HFFc6 (cell line): ENCODE measurements at regions not wholly inside any gene's neighbourhood (a gene's known extent, or its start where the extent isn't known, plus 50 kb on each side); places are given as distances from the start of the nearest gene placed in this dataset.

Experiments
- DNase-seq: peaks from one replicate; pipeline ENCODE4 v3.0.0-alpha.2; 2018
- H3K27ac Mint-ChIP-seq: 2 replicates; pipeline ENCODE4 v1.8.0; 2020; ENCODE audit warnings: mild to moderate bottlenecking, mixed read lengths
- H3K27me3 Mint-ChIP-seq: 2 replicates; pipeline ENCODE4 v1.8.0; 2021; ENCODE audit warnings: mild to moderate bottlenecking, moderate library complexity, mixed read lengths; ENCODE audit not compliant: insufficient read depth
- H3K36me3 Mint-ChIP-seq: 2 replicates; pipeline ENCODE4 v1.8.0; 2021; ENCODE audit warnings: low read depth, mixed read lengths
- H3K4me1 Mint-ChIP-seq: 2 replicates; pipeline ENCODE4 v1.8.0; 2020; ENCODE audit warnings: low read depth, mixed read lengths
- H3K4me3 Mint-ChIP-seq: 2 replicates; pipeline ENCODE4 v1.8.0; 2020; ENCODE audit warnings: mild to moderate bottlenecking, moderate library complexity, mixed read lengths
- H3K9me3 Mint-ChIP-seq: 2 replicates; pipeline ENCODE4 v1.8.0; 2020; ENCODE audit warnings: mild to moderate bottlenecking, mixed read lengths
- TF ChIP-seq, protein P1 (sequence below): fragments of 200-600 bp; sonication (generic); IDR thresholded peaks from 2 replicates; pipeline ENCODE4 v1.5.0; 2021; ENCODE audit warnings: antibody characterized with exemption, mild to moderate bottlenecking

DNA sequence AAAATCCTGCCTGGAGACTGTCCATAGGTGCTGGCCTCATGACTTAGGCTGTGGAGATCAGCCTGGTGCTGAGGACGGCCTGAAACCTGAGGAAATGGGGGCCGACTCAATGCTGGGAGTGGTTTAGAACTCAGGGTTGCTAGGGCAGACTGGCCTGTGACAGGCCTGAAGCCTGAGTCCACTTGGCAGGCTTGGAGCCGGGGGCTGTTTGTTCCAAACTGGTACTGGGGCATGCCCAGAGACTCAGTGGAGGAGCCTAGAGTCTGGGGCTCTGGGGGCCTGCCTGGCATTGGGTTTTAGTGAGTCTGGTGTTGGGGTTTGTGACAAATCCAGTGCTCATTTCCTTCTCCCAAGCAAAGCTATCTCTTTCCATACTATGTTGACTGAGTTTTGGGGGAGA is 489.7 kb upstream of the CNKSR2 start:
- TF ChIP-seq, protein P1, sequence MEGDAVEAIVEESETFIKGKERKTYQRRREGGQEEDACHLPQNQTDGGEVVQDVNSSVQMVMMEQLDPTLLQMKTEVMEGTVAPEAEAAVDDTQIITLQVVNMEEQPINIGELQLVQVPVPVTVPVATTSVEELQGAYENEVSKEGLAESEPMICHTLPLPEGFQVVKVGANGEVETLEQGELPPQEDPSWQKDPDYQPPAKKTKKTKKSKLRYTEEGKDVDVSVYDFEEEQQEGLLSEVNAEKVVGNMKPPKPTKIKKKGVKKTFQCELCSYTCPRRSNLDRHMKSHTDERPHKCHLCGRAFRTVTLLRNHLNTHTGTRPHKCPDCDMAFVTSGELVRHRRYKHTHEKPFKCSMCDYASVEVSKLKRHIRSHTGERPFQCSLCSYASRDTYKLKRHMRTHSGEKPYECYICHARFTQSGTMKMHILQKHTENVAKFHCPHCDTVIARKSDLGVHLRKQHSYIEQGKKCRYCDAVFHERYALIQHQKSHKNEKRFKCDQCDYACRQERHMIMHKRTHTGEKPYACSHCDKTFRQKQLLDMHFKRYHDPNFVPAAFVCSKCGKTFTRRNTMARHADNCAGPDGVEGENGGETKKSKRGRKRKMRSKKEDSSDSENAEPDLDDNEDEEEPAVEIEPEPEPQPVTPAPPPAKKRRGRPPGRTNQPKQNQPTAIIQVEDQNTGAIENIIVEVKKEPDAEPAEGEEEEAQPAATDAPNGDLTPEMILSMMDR: no peak
- peaks cover 14% of the 10 kb centered on the region for H3K9me3 Mint-ChIP-seq
- no peaks in the 10 kb centered on the region for H3K36me3 Mint-ChIP-seq
- no peak overlapping the region for H3K4me3 Mint-ChIP-seq
- H3K27ac Mint-ChIP-seq: no peak overlapping the region
- no peaks in the 10 kb centered on the region for H3K4me1 Mint-ChIP-seq
- DNase-seq: no peak
- H3K27me3 Mint-ChIP-seq: no peaks in the 10 kb centered on the region

DNA sequence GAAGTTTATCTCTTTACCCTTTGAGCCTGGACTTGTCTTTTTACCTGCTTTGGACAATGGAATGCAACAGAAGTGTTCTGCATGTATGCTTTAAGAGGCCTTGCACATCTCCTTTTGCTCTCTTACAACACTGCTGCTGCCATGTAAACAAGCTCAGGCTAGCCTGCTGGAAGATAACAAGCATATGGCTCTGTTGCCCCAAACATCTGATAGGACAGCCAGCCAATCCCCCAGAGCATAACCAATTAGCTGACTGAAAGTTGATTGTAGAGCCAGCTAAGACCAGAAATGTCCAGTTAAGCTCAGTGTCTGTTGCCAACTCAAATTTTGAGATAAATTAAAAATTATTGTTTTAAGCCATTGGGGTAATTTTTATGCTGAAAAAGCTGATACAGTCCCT is 510.6 kb upstream of the CNKSR2 start:
- no peak overlapping the region for H3K27ac Mint-ChIP-seq
- no peak overlapping the region for H3K4me3 Mint-ChIP-seq
- TF ChIP-seq, protein P1: no peak
- H3K9me3 Mint-ChIP-seq: peaks cover 28% of the 10 kb centered on the region
- H3K36me3 Mint-ChIP-seq: no peaks in the 10 kb centered on the region
- no peaks in the 10 kb centered on the region for H3K27me3 Mint-ChIP-seq
- H3K4me1 Mint-ChIP-seq: no peaks in the 10 kb centered on the region
- DNase-seq: no peak

DNA sequence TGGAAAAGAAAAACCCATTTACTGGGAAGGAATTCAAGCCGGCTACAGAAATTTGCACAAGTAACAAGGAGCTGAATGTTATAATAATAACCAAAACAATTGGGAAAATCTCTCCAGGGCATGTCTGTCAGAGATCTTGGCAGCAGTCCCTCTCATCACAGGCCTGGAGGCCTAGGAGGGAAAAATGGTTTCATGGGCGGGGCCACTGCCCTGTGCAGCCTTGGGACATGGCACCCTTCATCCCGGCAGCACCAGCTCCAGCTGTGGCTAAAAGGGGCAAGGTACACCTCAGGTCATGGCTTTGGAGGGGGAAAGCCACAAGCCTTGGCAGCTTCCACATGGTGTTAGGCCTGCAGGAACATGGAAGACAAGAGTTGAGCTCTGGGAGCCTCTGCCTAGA is 513.1 kb upstream of the CNKSR2 start:
- Mint-ChIP-seq H3K27me3 (no peaks in the 10 kb centered on the region), H3K4me1 (no peaks in the 10 kb centered on the region), H3K27ac (no peak overlapping the region), H3K9me3 (peaks cover 28% of the 10 kb centered on the region), H3K36me3 (no peaks in the 10 kb centered on the region), H3K4me3 (no peak overlapping the region)
- TF ChIP-seq, protein P1: no peak
- no peak for DNase-seq

DNA sequence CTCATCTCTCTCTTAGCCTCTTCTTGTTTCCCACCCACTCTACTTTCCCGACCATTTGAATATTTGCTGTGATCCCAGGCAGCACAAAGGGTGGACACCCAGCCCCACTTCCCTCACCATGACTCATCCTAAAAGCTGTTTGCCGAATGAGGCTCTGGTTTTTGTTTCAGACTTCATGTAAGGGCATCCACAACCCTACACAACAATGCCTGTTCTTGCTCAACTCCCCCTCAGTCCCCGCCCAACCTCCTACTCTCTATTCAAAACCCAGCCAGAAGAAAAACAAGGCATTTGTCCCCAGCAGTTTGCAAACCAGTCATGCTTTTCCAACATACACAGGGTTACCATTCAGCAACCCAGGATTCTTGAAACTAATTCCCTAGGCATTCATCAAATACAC is 516.5 kb upstream of the CNKSR2 start:
- Mint-ChIP-seq H3K27me3 (no peaks in the 10 kb centered on the region), H3K4me3 (no peak overlapping the region), H3K9me3 (peaks cover 19% of the 10 kb centered on the region), H3K4me1 (no peaks in the 10 kb centered on the region), H3K36me3 (no peaks in the 10 kb centered on the region), H3K27ac (no peak overlapping the region)
- DNase-seq: no peak
- TF ChIP-seq, protein P1: no peak

DNA sequence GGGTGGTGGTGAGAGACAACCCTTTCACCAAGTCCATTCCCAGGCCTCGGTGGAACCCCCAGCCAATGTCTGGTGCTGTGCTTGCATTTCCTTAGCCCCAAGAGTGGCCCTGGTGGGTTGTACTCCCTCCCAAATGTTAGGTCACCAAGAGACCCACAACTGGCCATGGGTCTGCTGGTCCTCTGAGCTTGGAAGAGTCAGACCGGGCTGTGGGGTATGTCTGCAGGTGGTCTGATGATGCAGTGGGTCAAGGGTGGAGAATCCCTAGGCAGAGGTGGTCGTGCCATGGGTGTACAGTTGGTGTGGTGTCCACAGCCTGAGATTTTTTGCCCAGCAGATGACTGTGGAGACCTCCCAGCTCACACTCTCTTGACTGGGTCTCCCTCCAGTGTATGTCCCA is 535.7 kb upstream of the CNKSR2 start:
- Mint-ChIP-seq H3K36me3 (no peaks in the 10 kb centered on the region), H3K27ac (no peak overlapping the region), H3K4me3 (no peak overlapping the region), H3K4me1 (no peaks in the 10 kb centered on the region), H3K27me3 (no peaks in the 10 kb centered on the region), H3K9me3 (peaks cover 4% of the 10 kb centered on the region)
- TF ChIP-seq, protein P1: no peak
- DNase-seq: no peak
